Omental fat pad (tissue), 3 donors: ENCODE measurements at regions not wholly inside any gene's neighbourhood (a gene's known extent, or its start where the extent isn't known, plus 50 kb on each side); places are given as distances from the start of the nearest gene placed in this dataset.

Experiments
- ATAC-seq: fragments of 150-250 bp; one replicate; pipeline ENCODE4 v1.9.1; 2016; ENCODE audit warnings: mild to moderate bottlenecking, moderate library complexity; ENCODE audit not compliant: low FRiP score
- DNase-seq: peaks from one replicate; pipeline ENCODE4 v3.0.0-alpha.2; 2019; ENCODE audit warnings: low spot score
- CTCF ChIP-seq, 3 donors: fragments of 450-650 bp; IDR thresholded peaks; one replicate each; pipeline ENCODE4 v1.5.1; 2016 to 2017; ENCODE audit warnings: antibody characterized with exemption in 3 of 3, mild to moderate bottlenecking in 3 of 3, moderate library complexity in 2 of 3

DNA sequence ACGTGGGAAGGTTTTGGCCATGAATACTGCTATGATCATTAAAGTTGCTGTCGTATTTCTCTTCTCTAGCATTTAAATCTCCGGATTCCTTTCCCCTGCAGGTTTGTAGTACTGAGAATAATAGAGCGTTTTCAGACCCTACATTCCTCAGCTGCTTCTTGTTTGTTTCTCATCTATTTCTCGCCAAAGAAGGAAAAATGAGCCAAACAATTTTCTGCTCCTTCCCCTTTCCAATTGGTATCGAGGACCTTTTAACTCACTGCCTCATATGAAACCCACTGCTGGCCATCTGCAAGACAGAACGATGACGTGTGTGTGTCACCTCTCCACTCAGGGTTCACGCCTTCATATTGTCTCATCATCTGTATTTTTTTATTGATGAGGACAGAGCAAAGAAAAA is 689.4 kb upstream of the WWC1 start:
- ATAC-seq (no peak), DNase-seq (no peak)
- no peak for TF ChIP-seq CTCF (IDR thresholded peaks at IDR 0.05)

- no peak for ATAC-seq
- no peak for DNase-seq
Measured at GRCh38 chr5:167603135-167603534, 688.3 kb upstream of the WWC1 start.

DNA sequence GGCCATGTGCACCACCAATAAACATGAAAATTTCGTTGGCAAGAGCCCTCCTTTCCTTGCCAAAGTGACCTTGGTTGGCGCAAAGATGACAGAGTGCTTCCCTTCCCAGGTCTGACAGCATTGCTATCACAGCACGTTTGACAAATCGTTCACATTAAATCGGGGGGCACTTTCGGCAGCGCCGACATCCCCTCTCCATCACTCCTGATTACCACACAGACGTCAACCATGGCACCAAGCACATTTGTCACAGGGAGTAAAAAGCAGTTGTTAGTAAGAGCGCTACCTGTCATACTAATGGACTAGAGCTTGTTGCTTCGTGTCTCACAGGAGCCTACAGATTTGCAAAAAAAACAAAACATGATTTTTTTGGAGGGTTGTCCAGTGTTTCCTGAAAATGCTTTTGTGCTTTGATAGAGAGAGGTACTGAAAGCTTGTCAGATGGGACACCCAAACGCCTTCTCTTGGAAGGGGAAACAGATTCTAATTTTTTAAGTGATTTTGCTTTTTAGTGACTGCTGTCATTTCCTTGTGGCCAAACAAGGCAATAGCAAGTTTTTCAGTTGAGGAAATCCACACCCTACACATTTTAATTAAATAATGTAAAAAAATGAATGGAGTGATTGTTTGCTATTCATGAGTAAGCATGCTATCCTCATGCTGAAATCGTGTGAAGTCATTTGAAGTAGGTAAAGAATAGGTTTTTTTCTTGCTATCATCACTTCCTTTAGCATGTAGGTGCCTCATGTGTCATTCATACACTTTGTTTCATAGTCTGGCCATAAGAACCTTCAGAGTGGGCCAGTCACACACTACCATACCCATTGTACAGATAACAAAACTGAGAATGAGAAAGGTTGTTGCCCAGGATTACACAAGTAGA is 682.8 kb upstream of the WWC1 start:
- no peak for ATAC-seq
- no peak for TF ChIP-seq CTCF (IDR thresholded peaks at IDR 0.05)
- DNase-seq, result no peak

More at GRCh38 chr5:167603135-167603534, 688.3 kb upstream of the WWC1 start:
- TF ChIP-seq CTCF (IDR thresholded peaks at IDR 0.05), result no peak

DNA sequence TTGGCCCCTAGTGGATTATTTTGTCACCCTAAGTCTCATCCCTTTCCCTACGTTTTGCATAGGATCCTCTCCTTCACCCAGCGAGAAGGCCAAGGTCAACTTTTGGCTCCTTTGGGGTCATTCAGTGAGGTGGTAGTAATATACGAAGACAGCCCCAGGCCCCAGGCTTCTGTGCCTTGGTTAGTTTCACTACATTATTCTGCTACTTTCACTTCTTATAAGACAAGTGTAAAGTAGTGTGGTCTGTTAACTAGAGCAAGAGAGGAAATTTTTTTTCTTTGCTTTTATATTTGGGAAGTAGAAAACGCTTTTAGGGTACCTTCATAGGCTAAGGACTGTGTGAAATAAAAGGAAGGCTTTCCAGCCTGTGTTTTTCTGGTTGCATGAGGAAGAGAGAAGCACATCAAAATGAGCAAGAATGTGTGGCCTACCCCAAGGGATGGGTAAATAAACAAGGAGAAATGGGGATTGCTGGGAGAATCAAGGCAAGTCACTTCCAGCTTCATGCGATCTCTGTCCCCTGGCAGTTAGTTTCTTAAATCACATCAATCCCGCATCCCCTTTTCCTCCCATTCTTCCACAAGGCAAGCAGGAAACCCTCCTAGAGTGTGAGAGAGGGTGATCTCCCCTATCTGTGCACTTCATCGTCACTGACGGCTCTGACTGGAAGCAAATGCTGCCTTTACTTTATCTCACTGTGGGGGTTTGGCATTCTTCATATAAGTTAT is 677.0 kb upstream of the WWC1 start:
- no peak for ATAC-seq
- TF ChIP-seq CTCF (IDR thresholded peaks at IDR 0.05), result no peak

GRCh38 chr5:167616043-167616890 is 675.2 kb upstream of the WWC1 start:
- TF ChIP-seq CTCF (IDR thresholded peaks at IDR 0.05), result no peak
- ATAC-seq (no peak), DNase-seq (no peak)

More for the DNA sequence above, 677.0 kb upstream of the WWC1 start:
- no peak for DNase-seq

DNA sequence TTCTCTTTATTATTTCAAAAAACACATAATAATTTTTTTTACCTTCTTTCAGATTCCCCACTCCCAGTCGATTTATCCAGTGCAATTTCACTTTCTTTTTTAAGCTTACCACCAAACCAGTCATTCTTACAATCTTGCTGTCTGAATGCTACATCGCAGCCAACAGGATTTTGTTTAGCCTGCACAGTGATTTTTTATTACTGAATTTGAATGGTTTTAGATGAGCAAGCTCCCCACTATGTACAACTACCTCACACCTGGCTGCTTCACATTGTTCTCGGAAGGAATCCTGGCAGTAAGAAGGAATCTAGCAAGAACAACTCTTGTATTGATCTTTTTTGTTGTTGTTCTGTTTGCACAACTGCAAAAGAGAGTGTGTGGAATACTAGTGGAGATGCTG is 668.1 kb upstream of the WWC1 start:
- TF ChIP-seq CTCF (IDR thresholded peaks at IDR 0.05), result no peak
- no peak for DNase-seq
- ATAC-seq, result no peak
